ENCODE measurements at regions not wholly inside any gene's neighbourhood (a gene's known extent, or its start where the extent isn't known, plus 50 kb on each side); places are given as distances from the start of the nearest gene placed in this dataset.

DNA sequence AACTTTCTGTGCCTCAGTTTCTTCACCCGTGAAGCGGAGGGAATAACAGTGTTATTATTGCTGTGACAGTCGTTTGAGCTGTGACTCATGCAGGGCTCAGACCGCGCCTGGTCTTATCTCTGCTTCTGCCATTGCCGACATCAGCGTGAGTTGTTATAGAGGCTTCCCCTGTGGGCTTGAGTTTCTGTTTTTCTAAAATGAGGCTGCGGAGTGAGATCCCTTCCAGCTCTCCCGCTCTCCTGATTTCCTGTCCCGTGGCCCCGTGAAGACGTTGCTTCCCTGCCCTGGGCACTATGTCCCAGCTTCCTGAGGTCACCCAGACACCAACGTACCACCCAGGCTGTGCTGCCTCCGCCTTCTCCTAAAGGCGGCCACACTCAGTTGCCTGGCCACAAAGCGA is 278.5 kb downstream of the BMP7 start:
- TF ChIP-seq, protein P1, sequence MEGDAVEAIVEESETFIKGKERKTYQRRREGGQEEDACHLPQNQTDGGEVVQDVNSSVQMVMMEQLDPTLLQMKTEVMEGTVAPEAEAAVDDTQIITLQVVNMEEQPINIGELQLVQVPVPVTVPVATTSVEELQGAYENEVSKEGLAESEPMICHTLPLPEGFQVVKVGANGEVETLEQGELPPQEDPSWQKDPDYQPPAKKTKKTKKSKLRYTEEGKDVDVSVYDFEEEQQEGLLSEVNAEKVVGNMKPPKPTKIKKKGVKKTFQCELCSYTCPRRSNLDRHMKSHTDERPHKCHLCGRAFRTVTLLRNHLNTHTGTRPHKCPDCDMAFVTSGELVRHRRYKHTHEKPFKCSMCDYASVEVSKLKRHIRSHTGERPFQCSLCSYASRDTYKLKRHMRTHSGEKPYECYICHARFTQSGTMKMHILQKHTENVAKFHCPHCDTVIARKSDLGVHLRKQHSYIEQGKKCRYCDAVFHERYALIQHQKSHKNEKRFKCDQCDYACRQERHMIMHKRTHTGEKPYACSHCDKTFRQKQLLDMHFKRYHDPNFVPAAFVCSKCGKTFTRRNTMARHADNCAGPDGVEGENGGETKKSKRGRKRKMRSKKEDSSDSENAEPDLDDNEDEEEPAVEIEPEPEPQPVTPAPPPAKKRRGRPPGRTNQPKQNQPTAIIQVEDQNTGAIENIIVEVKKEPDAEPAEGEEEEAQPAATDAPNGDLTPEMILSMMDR (IDR thresholded peaks at IDR 0.05) = no peak
- TF ChIP-seq ZFX (IDR thresholded peaks at IDR 0.05; ENCODE audit: borderline replicate concordance) = no peak

Data from 22Rv1 (cell line).